ENCODE measurements at regions not wholly inside any gene's neighbourhood (a gene's known extent, or its start where the extent isn't known, plus 50 kb on each side); places are given as distances from the start of the nearest gene placed in this dataset.

GRCh38 chr2:121887513-121888188 is 132.2 kb downstream of the TSN start:
- H3K4me1 Mint-ChIP-seq, result no peaks in the 10 kb centered on the region
- ATAC-seq (no peak), DNase-seq (no peak)
- H3K4me3 Mint-ChIP-seq, result no peak overlapping the region
- POLR2A ChIA-PET, result no interaction called here
- peak overlapping the region in 2 of 10 donors; percentile 2 to 46 for H3K27ac Mint-ChIP-seq
- H3K9me3 Mint-ChIP-seq, result no peaks in the 10 kb centered on the region
- H3K27me3 Mint-ChIP-seq, result peaks cover 2 to 28% (median 7%) of the 10 kb centered on the region in 5 donors
- no peaks in the 10 kb centered on the region for H3K36me3 Mint-ChIP-seq

DNA sequence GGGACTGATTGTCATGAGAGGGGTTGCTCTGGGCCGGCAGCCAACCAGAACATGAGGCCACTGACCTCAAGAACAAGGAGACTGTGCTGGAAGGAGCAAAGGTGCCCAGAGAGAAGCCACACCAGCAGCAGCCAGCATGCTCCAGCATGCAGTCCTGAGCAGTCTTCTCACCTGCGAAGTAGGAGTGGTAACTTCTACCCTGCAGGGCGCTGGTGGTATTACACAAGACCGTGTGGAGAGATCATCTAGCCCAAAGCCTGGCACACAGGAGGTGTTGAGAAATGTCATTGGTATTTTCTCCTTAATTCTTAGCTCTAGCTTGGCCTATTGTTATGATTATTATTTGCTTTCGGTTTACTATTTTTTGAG is 132.7 kb downstream of the TSN start:
- DNase-seq (no peak), ATAC-seq (no peak)
- peaks cover 2 to 28% (median 7%) of the 10 kb centered on the region in 5 donors for H3K27me3 Mint-ChIP-seq
- H3K4me1 Mint-ChIP-seq, result no peaks in the 10 kb centered on the region
- H3K27ac Mint-ChIP-seq, result no peak overlapping the region
- no peaks in the 10 kb centered on the region for H3K9me3 Mint-ChIP-seq
- no peaks in the 10 kb centered on the region for H3K36me3 Mint-ChIP-seq
- H3K4me3 Mint-ChIP-seq, result no peak overlapping the region
- POLR2A ChIA-PET, result no interaction called here

GRCh38 chr2:121890041-121890440 is 134.6 kb downstream of the TSN start:
- Mint-ChIP-seq H3K9me3 (no peaks in the 10 kb centered on the region), H3K27ac (no peak overlapping the region), H3K4me3 (no peak overlapping the region), H3K4me1 (no peaks in the 10 kb centered on the region), H3K27me3 (peaks cover 2 to 28% (median 7%) of the 10 kb centered on the region in 5 donors), H3K36me3 (no peaks in the 10 kb centered on the region)
- POLR2A ChIA-PET, result no interaction called here
- DNase-seq (no peak), ATAC-seq (no peak)

DNA sequence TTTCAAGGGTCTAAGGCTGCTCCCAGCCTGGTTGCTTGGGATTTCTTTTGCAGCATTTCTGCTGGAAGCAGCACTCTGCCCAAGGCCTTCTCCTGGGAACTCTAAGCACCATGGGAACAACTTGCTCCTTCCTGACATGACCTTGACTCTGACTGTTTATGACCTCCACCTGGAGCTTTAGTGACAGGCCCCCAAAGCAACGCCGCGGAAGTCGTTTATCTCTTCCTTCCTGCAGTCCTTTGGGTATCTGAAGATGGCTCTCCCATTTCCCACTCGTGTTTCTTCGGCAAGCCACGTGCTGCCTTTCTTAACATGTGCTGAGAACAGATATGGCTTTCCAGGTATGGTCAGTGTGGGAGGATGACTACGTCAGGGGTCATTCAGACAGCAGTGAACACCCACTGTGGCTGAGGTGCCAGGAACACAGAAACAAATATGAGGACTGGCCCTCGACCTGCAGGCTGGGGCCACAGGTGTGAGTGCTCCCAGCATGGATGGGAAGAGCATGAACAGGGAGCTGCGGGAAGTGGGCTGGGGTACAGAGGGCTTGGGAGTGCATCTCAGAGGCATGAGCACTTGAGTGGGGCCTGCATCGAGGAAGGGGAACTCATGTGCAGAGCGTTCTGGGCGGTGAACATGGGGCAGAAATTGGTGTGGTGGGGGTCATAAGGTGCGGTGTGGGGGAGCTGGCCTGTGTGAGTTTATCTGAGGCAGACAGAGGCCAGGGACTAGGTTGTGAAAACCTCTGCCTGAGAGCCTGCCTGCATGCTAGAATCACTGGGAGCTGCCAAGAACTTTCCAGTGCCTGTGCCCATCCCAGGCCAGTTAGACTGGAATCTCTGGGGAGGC is 140.5 kb downstream of the TSN start:
- H3K9me3 Mint-ChIP-seq, result no peaks in the 10 kb centered on the region
- H3K36me3 Mint-ChIP-seq, result no peaks in the 10 kb centered on the region
- H3K4me3 Mint-ChIP-seq, result no peak overlapping the region
- no peak overlapping the region for H3K27ac Mint-ChIP-seq
- H3K4me1 Mint-ChIP-seq, result no peaks in the 10 kb centered on the region
- POLR2A ChIA-PET, result no interaction called here
- ATAC-seq, result no peak
- H3K27me3 Mint-ChIP-seq, result peaks cover 0 to 9% (median 0%) of the 10 kb centered on the region in 5 donors
- DNase-seq, result no peak

GRCh38 chr2:121897335-121897970 is 142.0 kb downstream of the TSN start:
- H3K36me3 Mint-ChIP-seq, result no peaks in the 10 kb centered on the region
- no peak overlapping the region for H3K4me3 Mint-ChIP-seq
- H3K4me1 Mint-ChIP-seq, result no peaks in the 10 kb centered on the region
- ATAC-seq (no peak), DNase-seq (no peak)
- no peaks in the 10 kb centered on the region for H3K9me3 Mint-ChIP-seq
- peaks cover 0 to 9% (median 0%) of the 10 kb centered on the region in 5 donors for H3K27me3 Mint-ChIP-seq
- peak overlapping the region in 1 of 10 donors; percentile 13 for H3K27ac Mint-ChIP-seq
- POLR2A ChIA-PET, result no interaction called here

DNA sequence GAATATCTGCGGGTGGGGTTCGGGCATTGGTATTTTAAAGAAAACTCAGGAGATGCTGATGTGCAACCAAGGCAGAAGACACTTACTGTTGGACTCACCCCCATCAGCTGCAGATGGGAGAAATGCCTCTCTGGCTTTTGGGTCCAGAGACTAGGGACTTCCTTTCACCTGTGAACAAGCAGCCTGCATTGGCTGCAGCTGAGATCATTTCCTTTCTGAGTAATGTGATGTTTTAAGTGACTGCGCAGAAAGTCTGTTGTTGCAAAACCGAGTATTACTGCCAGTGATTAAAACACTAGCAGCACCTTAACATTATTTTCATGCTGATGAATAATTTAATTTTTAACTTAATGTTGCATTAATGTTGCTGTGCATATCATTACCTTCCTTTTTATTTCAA is 143.0 kb downstream of the TSN start:
- H3K4me1 Mint-ChIP-seq, result no peaks in the 10 kb centered on the region
- POLR2A ChIA-PET, result no interaction called here
- no peaks in the 10 kb centered on the region for H3K9me3 Mint-ChIP-seq
- H3K27me3 Mint-ChIP-seq, result peaks cover 0 to 17% (median 0%) of the 10 kb centered on the region in 5 donors
- DNase-seq, result no peak
- ATAC-seq, result no peak
- no peaks in the 10 kb centered on the region for H3K36me3 Mint-ChIP-seq
- H3K27ac Mint-ChIP-seq, result no peak overlapping the region
- H3K4me3 Mint-ChIP-seq, result no peak overlapping the region

- Mint-ChIP-seq H3K9me3 (no peaks in the 10 kb centered on the region), H3K4me3 (no peak overlapping the region), H3K27ac (no peak overlapping the region), H3K36me3 (no peaks in the 10 kb centered on the region), H3K27me3 (peaks cover 0 to 30% (median 0%) of the 10 kb centered on the region in 5 donors), H3K4me1 (peaks cover 0 to 4% (median 0%) of the 10 kb centered on the region in 4 donors)
- POLR2A ChIA-PET, result no interaction called here
- ATAC-seq, result no peak
- no peak for DNase-seq
These were observed 144.9 kb downstream of the TSN start for GRCh38 chr2:121900391-121900790.

DNA sequence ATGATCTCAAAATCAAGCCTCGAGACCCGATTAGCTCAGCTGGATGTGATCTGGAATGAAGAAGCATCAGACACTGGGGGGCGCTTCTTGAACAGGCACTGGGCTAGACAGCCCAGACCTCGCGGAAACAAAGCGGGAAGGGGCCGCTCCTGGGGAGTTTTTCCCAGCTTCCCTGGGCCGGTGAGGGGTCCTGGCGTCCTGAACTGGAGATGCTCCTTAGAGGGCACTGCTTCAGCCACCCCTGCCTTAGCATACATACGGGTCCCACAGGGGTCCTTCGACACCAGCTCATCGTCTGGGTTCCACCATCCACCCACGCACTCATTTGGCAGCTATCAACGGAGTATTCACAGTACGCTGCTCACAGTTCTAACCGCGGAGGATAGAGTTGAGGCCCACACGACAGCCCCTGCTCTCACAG is 146.7 kb downstream of the TSN start:
- Mint-ChIP-seq H3K9me3 (no peaks in the 10 kb centered on the region), H3K27me3 (peaks cover 0 to 26% (median 0%) of the 10 kb centered on the region in 5 donors), H3K4me3 (peak overlapping the region in 5 of 10 donors; percentile 51 to 69 (median 58)), H3K36me3 (no peaks in the 10 kb centered on the region), H3K27ac (peak overlapping the region in 1 of 10 donors; percentile 69), H3K4me1 (peaks cover 0 to 4% (median 0%) of the 10 kb centered on the region in 4 donors)
- DNase-seq, result peak in 2 of 10 donors; percentile 6 to 32
- ATAC-seq, result peak; percentile 53 to 65
- POLR2A ChIA-PET, result interaction anchor here (0.7 kb wide), 1 partner anchor 22 kb away, joined by 3 read pairs; no protein-coding TSS in a partner anchor

DNA sequence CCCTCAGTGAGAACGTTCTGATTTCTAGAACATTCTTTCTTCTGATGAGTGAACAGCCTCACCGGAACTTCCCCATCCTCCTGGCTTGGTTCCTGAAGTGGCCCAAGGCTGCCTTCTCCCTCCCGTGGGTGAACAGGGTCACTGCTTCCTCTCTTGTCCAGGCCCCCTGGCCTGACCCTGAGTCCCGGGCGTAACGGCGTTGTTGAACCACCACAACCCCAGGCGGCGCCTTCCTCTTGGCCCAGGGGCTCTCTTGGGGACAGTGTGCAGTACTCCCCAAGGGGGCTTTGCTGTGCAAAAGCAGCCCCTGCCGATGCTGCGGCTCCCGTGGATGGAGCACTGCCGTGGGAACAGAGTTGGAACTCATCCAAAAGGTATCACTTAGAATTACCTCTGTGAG is 147.2 kb downstream of the TSN start:
- no peak for ATAC-seq
- Mint-ChIP-seq H3K36me3 (no peaks in the 10 kb centered on the region), H3K27ac (peak overlapping the region in 3 of 10 donors; percentile 63 to 78 (median 69)), H3K4me3 (peak overlapping the region in 6 of 10 donors; percentile 34 to 69 (median 56)), H3K9me3 (no peaks in the 10 kb centered on the region), H3K27me3 (peaks cover 0 to 26% (median 0%) of the 10 kb centered on the region in 5 donors), H3K4me1 (peaks cover 0 to 4% (median 0%) of the 10 kb centered on the region in 4 donors)
- DNase-seq, result no peak
- POLR2A ChIA-PET, result interaction anchor here (0.7 kb wide), 1 partner anchor 21 kb away, joined by 3 read pairs; no protein-coding TSS in a partner anchor

GRCh38 chr2:121903037-121903689 is 147.7 kb downstream of the TSN start:
- ATAC-seq (no peak), DNase-seq (no peak)
- Mint-ChIP-seq H3K4me1 (peaks cover 0 to 4% (median 0%) of the 10 kb centered on the region in 4 donors), H3K4me3 (peak overlapping the region in 3 of 10 donors; percentile 51 to 69 (median 54)), H3K27me3 (peaks cover 0 to 26% (median 0%) of the 10 kb centered on the region in 5 donors), H3K36me3 (no peaks in the 10 kb centered on the region), H3K9me3 (no peaks in the 10 kb centered on the region), H3K27ac (peak overlapping the region in 1 of 10 donors; percentile 63)
- POLR2A ChIA-PET, result no interaction called here

GRCh38 chr2:121904656-121905055 is 149.2 kb downstream of the TSN start:
- DNase-seq (no peak), ATAC-seq (no peak)
- H3K27ac Mint-ChIP-seq, result no peak overlapping the region
- H3K4me3 Mint-ChIP-seq, result no peak overlapping the region
- POLR2A ChIA-PET, result no interaction called here
- H3K9me3 Mint-ChIP-seq, result no peaks in the 10 kb centered on the region
- peaks cover 0 to 26% (median 0%) of the 10 kb centered on the region in 5 donors for H3K27me3 Mint-ChIP-seq
- H3K36me3 Mint-ChIP-seq, result no peaks in the 10 kb centered on the region
- peaks cover 0 to 4% (median 0%) of the 10 kb centered on the region in 4 donors for H3K4me1 Mint-ChIP-seq

- no peak overlapping the region for H3K27ac Mint-ChIP-seq
- H3K9me3 Mint-ChIP-seq, result peaks cover 0 to 3% (median 0%) of the 10 kb centered on the region in 9 donors
- ATAC-seq (no peak), DNase-seq (no peak)
- peaks cover 0 to 25% (median 0%) of the 10 kb centered on the region in 5 donors for H3K27me3 Mint-ChIP-seq
- no peak overlapping the region for H3K4me3 Mint-ChIP-seq
- POLR2A ChIA-PET, result no interaction called here
- H3K4me1 Mint-ChIP-seq, result peaks cover 0 to 4% (median 0%) of the 10 kb centered on the region in 4 donors
- H3K36me3 Mint-ChIP-seq, result no peaks in the 10 kb centered on the region
These were observed 149.8 kb downstream of the TSN start for GRCh38 chr2:121905201-121905600.
